D721Med (cell line): ENCODE measurements at regions not wholly inside any gene's neighbourhood (a gene's known extent, or its start where the extent isn't known, plus 50 kb on each side); places are given as distances from the start of the nearest gene placed in this dataset.
A peak's percentile ranks its signal among the peaks of the same experiment; 100 is the strongest.

Experiments used
- DNase-seq: peaks from one replicate; pipeline ENCODE4 v3.0.0; 2011; ENCODE audit warnings: low spot score; ENCODE audit not compliant: insufficient read length
- FAIRE-seq: peaks from 2 replicates; lab custom pipeline; 2011; peaks lifted over from hg19 to GRCh38; lab: Jason Lieb, UNC
- CTCF ChIP-seq: IDR thresholded peaks from 2 replicates; pipeline ENCODE4 v1.5.1; 2012; ENCODE audit warnings: mild to moderate bottlenecking, control low read depth; ENCODE audit not compliant: insufficient read depth; ENCODE audit errors: missing control alignments

DNA sequence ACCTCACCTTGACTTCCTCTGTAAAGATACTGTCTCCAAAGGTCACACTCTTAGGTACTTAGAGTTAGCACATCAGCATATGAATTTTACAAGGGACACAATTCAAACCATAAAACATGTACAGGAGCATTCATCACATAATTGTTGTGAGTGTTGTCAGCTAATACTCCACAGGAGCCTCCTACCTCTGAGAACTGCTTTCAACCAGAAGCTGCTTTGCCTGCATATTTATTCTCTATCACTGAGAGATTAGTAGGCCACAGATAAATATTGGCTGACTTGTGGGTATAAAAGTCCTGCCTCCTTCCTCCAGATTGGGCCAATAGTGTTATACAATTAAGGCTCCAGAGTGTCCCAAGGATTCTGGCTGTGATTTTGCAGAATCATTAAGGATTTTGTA, 1207.0 kb downstream of the XPNPEP1 start:
- no peak for DNase-seq
- no peak for TF ChIP-seq CTCF
- FAIRE-seq = no peak

DNA sequence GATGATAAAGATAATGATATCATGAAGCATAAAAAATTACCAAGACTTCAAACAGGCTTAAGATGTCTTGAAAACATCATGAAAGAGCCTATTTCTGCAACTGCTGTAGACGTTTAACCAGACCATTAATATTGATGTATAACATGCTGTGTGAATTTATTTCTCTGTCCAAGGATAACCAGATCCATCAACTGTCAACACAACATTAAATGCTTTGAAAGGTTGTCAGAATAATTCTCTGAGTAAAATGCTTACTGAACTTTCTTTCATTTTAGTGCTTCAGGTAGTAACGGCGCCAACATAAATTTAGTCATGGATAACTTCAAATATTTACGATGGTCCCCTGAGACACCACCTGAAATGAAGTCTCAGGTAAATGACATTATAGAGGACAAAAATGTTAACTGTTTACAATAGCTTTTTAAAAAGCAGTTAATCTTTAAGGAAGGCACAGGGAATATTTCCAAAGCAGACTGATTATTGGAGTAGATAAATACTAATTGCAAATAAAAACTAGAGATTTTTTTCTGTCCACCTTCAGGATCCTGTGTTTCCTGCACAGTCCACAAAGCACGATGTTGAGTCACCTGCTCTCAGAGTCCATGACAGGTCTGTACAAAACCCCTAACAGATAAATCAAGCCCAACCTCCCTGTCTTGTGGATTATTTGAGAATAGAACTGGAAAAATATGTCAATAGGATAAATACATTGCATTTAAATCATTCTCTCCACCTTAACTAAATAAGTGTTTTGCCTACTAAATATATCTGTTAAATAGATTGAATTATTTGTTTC, 1213.2 kb downstream of the XPNPEP1 start:
- no peak for FAIRE-seq
- no peak for DNase-seq
- no peak for TF ChIP-seq CTCF

DNA sequence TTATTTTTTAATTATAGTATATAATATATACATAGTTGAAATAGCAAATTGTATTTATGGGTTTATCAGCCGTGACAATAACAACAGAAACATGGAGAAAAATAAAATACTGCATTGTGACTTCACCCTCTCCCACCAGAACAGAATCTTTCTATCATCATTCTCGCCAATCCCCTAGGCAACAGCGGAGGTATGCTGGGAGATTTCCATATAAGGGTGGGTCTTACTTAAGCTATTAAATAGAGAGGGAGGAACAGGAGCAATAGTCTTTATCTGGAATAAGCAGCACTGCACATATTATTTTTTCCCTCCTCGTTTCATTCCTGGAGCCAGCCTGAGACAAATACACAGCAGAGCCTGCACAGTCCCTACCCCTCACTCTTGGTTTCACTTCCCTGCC, 1214.9 kb downstream of the XPNPEP1 start:
- DNase-seq (no peak), FAIRE-seq (no peak)
- TF ChIP-seq CTCF = no peak

DNA sequence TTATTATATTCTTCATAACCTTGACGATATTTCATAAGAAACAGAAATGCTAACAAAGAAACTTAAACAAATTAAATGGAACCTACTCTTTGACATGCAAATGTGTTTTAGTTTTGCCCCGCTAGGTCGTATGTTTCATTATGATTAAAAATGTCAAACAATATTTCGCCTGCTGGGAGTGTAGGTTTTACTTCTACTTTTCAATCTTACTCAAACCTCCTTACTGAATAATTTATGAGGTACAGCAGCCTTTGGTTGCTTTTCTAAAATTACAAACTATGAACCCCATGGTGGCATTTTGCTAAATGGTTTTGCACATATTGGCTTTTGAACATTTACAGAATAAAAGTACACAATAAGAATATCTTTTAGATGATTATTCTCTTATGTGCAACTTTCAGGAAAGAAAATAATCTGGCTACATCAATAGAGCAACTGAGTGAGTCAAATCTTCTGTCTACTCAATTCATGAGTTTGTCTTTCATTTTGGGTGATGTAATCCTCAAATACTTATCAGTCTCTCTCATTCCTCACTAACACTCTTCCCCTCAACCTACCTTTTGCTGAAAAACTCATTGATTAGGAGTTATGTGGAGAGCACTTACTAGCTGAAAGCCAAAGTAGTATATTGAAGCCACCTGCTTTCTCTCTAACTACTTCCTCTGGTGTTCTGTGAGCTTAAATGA, 1226.4 kb downstream of the XPNPEP1 start:
- FAIRE-seq = no peak
- no peak for TF ChIP-seq CTCF
- DNase-seq = no peak

DNA sequence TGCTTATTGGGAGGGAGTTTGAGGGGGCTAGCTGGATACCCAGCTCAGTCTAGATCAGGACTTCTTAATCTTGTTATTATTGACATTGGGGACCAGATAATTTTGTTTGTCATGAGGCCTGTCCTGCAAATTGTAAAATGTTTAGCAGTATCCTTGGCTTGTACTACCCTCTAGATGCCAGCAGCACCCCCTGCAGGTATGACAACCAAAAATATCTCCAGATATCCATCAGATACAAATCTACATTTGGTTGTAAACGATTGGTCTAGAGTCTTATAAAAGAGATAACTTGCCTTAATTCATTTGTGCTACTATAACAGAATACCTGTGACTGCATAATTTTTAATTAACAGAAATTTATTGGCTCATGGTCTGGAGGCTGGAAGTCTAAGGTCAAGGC, 1232.2 kb downstream of the XPNPEP1 start:
- FAIRE-seq (no peak), DNase-seq (no peak)
- no peak for TF ChIP-seq CTCF

- DNase-seq = no peak
- no peak for TF ChIP-seq CTCF
- no peak for FAIRE-seq
These were observed 1232.8 kb downstream of the XPNPEP1 start for GRCh38 chr10:108690530-108690929.

DNA sequence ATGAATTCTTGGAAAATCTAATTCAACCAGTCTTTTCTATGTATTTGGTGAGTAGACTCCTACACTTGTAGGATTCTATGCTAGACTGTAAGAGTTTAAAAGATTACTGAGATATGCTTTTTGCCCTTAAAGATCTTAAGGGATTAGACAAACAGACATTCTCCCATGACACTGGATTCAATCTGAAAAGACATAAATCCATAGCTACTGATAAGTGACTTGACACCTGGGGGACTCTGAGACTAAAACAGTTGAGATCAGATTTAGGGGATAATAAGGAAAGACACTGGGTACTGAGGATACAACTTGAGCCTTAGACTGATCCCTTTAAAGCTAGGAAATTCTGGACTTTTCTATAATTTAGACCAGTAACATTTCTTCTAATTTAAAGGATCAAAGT, 1233.4 kb downstream of the XPNPEP1 start:
- FAIRE-seq (no peak), DNase-seq (peak; percentile 15)
- TF ChIP-seq CTCF = no peak
